ENCODE measurements at regions not wholly inside any gene's neighbourhood (a gene's known extent, or its start where the extent isn't known, plus 50 kb on each side); places are given as distances from the start of the nearest gene placed in this dataset.
A peak's percentile ranks its signal among the peaks of the same experiment; 100 is the strongest.
"Not testable (repeated sequence)": the region's sequence is repeated elsewhere in the genome, so short reads cannot be mapped to it uniquely, and the experiment has no call there.

DNA sequence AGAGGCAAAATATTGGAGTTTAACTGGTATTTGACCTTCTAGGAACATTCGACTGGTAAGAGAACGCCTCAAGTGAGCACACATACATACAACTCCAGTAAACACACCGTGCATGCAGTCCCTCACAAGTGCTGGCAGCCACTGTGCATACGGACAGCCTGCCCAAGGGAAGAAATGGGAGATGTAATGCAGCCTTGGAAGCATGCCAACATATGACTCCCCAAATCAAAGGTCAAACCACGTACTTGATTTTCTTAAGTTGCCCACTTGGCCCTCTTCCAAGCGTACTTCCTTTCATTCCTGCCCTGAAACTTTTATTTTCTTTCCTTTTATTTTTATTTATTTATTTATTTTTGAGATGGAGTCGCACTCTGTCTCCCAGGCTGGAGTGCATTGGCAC is 206.6 kb downstream of the SPRY1 start:
- no peak for DNase-seq

DNA sequence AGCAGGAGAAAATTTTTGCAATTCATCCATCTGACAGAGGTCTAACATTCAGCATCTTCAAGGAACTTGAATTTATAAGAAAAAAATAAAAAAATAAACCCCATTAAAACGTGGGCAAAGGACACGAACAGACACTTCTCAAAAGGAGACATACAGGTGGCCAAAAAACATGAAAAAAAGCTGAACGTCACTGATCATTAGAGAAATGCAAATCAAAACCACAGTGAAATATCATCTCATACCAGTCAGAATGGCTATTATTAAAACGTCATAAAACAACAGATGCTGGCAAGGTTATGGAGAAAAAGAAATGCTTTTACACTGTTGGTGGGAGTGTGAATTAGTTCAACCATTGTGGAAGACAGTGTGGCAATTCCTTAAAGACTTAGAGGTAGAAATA is 209.2 kb downstream of the SPRY1 start:
- not testable (repeated sequence) for DNase-seq

DNA sequence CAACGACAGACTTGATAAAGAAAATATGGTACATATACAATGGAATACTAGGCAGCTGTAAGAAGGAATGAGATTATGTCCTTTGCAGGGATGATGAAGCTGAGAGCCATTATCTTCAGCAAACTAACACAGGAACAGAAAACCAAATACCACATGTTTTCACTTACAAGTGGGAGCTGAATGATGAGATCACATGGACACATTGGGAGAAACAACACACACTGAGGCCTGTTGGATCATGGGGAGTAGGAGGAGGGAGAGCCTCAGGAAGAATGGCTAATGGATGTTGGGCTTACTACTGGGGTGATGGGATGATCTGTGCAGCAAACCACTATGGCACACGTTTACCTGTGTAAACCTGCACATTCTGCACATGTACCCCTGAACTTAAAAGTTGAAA is 209.7 kb downstream of the SPRY1 start:
- DNase-seq = peak; percentile 20

DNA sequence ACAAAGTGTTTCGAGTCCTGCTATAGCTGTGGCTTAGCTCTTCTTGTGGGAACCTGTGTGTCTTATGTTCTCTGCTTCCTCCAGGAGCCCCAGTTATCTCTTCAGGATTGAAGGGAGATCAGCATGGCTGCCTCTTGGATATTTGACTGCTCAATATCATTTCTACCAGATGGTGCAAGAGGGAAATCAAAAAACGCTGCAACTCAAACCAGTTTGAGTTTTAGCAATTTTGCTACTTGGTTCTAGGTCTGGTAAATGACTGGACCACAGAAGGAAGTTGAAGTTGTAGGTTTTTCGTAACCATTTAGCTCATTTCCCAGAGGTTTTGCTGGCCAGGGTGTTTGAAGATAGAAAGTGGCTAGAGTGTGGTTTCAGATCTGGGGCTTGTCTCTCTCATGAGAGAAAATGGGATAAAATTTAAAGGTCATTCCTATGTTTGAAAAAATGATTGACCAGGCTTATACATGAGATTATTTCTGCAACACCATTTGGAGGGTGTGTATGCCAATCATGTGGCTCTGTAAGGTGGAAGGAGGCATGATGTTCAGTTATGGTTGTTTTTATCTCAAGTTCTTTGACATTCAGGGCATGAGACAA is 210.4 kb downstream of the SPRY1 start:
- DNase-seq = no peak

DNA sequence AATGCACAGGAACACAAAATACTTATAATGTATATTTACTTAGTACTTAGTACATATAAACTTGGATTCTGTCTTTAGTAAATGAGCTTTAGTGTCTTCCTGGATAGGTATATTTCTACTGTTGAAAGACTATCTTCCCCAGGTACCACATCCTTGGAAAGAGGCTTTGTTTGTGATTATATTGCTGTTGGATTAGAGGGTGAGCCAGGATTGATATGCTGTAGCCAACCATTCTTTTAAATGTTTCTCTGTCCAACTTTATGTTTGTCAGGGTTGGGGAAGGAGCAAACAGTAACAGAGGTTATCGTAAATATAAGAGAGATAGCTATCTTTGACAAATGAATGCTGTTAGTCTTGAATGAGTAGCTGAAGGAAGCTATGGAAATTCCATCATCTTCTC is 213.2 kb downstream of the SPRY1 start:
- no peak for DNase-seq

DNA sequence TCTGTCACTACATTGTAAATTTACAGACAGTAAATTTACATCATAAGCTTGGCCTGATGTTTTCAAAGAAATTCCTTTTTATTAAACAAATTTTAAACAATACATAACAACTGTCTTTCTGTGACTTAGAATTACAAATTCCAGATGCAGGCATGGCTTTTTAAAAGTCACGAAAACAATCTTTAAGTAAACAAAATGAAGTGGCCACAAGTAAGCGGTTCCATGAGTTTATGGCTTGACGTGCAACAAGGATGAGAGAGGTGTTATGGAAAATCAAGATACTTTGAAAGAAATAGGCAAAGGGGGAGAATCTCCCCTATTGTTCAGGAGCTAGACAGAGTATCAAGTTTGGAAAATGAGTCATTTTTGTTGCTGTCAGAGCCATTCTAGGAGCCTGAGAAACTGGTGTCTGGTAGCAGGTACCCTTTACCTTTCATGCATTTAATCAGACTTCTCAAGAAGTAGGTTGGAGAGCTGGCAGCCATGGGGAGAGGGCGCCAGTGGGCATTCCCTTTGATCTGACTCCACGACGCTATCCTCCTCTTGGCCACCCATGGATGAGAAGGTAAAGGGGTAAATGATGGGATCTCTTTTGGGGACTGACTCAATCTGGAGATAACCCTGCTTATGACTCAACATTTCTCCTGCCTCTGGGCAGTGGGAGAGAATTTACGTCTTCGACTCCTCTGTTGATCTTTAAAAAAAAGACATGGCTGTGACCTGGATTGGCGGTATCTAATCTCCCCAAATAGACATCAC is 217.2 kb downstream of the SPRY1 start:
- DNase-seq = no peak

DNA sequence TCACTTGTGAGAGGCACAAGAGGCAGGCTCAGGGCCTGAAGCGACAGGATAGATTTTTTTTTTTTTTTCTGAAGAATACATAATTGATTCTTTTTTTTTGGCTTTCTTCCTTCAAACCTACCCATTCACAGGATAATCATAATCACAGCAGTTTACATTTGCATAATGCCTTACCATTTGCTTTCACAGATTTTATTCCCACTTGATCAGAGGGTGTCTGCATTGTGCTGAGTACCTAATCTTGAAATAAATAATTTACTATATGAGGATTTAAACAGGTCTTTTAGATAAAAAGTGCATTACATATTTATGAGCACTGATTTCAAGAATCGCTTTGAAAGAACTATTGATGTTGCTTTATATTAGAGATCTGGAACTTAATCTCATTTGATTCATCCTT is 219.3 kb downstream of the SPRY1 start:
- no peak for DNase-seq

DNA sequence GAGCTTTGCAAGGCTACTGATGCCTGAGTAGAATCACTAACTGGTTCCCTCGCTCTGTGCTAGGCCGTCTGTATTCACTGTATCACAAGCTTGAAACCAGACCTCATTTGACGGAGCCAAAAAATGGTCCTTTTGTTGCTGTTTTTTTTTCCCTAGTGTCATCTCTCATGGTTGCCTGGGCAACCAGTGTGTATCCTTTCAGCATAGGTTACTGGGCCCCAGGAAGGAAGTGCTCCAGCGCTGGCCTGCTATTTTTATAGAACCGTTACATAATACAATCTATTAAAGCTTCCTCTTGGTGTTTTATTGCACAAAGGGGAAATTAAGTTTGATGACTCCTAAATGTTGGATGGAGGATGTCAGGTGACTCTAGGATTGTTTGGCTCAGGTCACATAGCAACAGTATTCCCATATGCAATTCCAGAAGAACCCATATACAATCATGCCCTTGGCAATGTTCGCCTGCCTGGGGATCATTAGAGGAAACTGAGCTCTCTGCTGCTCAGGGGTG is 220.4 kb downstream of the SPRY1 start:
- DNase-seq = peak; percentile 39

DNA sequence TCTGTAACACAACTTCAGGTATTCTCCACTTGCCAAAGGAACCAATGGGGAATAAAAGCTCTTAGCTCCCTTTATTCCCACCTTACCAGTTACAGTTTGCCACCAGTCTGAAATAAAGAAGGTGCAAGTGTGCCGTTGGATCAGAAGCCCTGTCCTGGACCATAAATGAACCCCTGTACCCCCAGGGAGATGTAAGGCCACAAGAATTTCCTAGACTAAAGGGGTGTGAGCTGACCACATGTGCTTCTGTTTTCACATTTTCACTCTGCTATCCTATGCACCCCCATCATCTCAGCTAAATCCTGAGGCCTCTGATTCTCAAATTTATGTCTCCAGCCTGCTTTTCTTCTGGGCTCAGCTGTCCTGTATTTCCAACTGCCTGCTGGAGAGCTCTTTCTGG is 221.2 kb downstream of the SPRY1 start:
- DNase-seq = no peak

DNA sequence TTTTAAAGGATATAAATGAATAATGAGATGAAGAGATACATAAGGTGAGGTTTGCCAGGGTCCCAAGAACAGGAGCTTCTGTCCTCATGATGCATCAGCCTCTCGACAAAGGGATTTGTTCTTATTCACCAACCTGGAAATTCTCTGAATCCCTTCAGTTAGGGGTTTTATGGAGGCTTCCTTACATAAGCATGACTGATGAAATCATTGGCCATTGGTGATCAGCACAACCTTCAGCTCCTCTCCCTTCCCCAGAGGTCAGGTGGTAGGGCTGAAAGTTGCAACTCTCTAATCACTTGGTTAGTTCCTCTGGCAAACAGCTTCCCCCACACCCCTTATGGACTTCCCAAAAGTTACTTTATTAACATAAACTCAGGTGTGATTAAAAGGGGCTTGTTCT is 222.0 kb downstream of the SPRY1 start:
- DNase-seq = no peak

DNA sequence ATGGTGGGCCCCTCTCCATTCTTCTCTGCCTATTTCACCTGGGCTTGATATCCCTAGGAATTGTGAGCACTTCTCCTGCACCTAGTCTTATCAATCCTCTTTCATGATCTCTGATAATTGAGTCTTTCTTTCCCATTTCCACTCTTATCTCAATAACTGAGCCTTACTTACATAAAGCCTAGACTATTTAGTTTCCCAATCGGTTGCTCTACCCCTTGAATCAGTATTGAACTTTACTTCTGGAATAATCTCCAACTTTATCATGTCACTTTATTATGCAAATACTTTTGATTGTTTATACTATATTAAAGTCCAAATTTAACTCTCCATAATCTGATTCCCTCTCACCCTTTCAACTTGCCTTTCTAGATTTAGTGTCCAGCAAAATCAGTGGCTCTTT is 222.7 kb downstream of the SPRY1 start:
- DNase-seq = no peak

DNA sequence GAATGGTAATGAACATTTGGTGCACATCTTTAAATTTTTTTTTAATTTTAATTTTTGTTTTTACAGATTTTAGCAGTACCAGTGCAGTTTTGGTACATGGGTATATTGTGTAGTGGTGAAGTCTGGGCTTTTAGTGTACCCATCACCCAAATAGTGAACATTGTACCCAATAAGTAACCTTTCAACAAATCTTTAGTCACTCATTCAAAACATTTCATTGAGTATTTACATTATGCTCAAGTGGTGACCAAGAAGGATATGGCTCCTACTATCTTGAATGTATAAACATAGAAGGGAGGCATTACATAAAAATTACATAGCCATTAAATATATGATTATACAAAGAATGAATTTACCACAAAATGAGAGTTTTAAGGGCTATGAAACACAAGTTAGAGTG is 223.3 kb downstream of the SPRY1 start:
- DNase-seq = no peak

DNA sequence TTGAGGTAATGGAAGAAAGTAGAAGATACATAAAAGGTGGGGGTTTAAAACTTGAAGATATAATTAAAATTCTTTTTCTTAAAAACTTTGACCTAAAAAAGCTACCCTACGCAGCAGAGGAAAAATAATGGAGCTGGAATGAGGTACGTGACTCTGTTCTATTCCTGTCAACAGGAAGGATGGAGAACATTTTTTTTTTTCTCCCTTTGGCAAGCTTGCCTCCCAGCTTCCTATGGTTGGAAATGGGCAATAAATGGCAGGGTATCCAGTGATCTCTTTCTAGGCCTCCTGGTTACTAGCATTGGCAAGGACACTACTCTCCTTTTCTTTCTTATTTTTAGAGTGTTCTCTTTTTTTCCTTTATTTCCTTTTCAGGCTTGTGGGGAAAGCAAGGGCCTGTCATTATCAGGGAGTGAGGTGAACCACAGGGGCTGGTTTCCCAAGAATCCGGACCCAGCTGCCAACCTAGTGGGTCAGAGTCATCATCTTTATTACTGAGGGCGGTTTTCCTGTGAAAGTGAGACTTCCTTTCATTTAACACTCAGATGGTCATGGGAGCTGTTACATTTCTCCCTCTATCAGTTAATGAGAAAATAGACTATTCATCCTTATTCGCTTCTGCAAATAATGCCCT is 224.6 kb downstream of the SPRY1 start:
- no peak for DNase-seq

DNA sequence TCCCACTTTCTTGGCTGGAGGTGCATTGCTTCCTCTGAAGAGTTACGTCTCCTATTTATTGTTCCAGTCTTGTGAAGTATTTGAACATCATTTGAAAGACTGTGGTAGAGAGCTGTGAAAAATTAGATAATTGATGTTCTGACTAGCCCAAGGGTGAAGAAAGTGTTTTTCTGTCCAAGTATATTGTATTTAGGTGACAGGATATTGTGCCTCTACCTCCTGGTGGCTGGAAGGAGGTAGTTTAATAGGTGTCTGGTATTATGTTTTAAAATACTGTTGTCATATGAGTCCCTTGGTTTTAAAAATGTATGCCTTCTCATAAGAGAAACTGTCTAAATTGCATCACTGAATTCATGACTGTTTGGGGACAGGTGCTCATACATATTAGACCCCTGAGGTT is 226.0 kb downstream of the SPRY1 start:
- DNase-seq = no peak

DNA sequence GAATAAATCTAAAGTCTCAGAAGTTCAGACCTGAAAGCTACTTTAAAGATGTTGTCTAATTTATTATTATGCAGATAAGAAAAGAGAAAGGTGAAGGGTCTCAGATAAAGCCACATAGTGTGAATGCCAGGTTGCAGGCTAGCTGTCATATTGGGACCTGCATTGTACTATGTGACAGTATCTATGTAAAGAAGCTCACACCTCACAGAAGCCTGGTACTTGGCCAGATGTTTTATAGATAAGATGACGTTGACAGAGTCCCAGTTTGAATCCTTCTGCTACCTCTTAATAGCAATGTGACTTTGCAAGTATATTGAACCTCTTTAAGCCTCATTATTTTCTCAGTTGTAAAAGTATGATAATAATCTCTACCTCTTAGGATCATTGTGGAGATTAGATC is 227.0 kb downstream of the SPRY1 start:
- DNase-seq = no peak

DNA sequence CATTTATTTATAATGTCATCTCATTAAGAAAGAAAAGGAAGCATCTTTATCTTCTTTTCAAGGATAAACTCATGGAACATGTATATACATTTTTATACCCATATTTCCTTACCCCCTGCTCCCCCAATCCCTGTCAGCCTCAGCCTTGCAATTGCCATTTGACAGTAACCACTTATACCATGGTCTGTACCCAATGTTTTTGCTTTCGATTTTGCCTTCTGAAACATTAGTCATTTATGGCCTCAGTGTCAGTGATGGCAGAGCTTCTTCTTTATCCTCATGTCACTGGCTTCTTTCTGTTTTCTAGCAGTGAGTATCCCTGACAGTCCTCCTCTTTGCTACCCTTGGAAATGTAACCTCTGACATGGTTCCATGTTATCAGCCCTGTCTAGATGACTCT is 228.4 kb downstream of the SPRY1 start:
- no peak for DNase-seq

DNA sequence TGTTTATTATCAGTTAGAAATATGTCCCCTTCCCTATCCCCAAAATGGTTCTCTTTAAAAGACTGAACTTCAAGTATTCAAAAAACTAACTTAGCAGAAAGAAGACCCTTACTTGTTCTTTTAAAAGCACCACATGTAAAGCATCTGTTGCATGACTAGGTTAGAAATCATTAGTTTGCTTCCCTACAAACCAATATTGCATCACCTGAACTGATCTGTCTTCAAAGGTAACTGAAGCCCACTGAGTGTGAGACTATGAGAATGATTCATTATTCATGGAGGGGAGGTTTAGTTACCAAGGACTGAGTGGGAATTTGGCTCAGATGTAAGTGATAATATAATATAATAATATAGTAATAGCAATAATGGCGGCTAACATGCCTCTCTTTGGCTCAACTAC is 231.7 kb downstream of the SPRY1 start:
- DNase-seq = peak; percentile 34

DNA sequence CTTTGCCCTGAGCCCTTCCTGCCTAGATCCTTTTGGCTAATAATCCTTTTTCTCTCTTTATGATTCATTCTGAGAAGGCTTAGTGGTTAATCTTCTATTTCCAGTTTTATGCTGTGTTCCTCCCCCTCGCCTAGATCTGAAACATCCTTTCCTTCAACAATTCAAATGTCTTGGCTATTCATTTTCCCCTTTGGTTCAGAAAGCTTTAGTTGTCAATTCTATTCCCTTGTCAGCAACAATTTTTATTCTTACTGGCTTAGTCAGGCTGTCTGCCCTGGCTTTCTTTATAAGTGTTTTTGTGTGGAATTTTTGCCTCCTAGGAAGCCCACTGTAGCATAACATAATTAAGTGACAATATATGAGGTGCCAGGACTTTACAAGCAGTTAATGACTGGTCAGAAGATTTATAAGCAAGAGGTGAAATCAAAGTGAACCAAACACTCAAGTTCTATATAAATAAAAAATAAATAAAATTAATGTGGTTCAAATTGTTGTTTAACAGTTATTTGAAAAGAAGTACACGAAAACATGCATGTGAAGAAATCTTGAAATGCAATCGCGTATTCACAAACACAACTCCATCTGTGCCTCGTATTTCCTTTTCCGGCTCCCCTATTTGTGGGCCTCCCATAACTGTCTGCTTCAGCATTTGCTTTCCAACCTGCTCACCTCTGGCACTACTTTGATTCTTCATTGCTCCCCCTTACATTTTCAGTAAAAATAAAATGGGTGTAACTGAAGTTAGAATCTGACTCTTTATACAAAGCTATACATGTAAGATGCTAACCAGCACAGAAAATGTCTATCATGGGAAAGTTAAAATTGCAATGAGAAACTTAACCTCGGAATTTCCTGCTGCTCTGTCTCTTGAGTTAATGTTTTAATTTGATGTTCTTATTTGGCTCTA is 235.4 kb downstream of the SPRY1 start:
- DNase-seq = peak; percentile 85

DNA sequence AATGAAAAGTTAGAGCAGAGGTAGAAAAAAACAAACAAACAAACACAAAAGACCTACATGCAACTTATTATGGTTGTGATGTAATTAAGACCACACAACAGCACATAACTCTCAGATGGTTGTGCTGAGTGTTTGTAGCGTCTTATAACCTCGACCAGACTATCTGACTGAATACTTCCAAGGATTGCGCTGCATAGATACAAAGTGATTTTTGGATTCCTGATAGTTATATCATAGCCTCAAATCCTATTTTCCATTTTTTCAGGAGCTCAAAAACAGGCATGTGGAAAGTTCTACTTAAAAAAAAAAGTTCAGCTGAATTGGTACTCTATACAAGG is 236.1 kb downstream of the SPRY1 start:
- DNase-seq = peak; percentile 72

DNA sequence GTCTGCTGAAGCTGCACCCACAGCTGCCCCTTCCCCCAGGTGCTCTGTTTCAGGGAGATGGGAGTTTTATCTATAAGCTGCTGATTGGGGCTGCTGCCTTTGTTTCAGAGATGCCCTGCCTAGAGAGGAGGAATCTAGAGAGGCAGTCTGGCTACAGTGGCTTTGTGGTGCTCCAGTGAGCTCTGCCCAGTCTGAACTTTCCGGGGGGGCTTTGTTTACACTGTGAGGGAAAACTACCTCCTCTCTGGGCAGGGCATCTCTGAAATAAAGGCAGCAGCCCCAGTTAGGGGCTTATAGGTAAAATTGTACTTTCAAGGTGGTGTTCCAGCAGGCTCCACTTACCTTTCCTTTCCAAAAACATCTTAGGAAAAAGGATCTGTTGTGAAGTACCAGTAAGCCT is 242.2 kb downstream of the SPRY1 start:
- no peak for DNase-seq

DNA sequence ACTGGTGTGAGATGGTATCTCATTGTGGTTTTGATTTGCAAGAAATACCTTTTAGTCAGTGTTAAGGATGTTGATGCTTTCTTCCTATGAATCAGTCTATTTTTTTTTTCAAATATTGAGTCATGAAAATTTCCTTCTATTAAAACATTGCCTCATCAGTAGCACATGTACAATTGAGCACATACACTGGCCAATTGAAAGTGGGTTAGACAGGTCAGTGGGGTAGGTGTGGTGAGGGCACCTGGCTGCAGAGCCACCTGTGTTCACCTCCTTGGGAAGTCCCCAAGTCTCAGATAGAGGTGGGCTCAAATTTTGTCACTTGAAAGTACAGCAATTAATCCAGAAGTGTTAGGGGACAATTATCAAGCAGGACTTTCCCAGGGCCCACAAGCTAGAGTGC is 243.7 kb downstream of the SPRY1 start:
- DNase-seq = peak; percentile 47

DNA sequence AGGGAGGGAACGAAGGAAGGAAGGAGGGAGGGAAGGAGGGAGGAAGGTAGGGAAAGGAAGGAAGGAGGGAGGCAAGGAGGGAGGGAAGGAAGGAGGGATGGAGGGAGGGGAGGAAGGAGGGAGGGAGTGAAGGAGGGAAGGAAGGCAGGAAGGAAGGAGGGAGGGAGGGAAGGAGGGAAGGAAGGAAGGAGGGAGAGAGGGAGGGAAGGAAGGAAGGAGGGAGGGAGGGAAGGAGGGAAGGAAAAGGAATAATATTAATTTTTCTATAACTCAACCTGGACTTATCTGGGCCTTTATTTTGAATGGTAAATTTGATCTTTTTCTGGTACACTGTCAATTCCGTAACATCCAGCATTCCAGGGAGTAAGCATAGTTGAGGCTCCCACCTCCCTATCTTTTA is 244.2 kb downstream of the SPRY1 start:
- no peak for DNase-seq

DNA sequence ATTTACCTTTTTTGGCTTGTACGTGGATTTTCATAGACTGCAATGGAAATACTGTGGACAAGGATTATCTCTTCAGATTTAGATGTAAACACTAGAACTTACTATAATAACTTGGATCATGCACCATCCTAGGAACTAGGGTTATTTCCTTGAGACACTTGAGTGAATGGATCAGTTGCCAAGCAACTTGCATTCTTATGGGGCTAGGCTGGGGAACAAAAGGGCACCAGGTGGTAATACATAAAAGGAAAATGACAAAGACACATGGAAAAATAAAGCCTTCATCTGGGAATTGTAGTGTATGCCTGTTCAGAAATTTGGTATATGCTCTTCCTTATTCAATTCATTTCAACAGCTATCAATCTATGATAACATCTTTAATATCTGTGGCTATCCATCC is 247.1 kb downstream of the SPRY1 start:
- no peak for DNase-seq

Data from fibroblast of upper back skin (primary cell).